ENCODE measurements at regions not wholly inside any gene's neighbourhood (a gene's known extent, or its start where the extent isn't known, plus 50 kb on each side); places are given as distances from the start of the nearest gene placed in this dataset.

DNA sequence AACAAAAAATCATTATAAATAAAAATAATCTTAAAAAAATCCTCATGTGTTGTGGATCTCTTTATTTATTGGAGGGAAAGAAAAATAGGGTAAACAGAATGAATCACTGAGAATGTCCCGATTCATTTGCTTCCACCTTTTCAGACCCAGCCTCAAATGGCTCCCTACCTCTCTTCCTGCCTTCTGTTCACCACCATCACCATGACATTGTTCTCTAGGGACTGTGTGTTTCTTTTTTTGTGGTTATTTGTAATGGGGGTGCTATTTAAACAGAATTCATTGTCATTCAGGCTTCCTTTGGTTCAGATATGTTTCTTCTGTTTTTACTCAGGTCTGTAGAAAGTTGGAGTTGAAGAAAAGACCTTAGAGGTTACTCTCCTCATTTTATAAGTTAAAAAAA lies 198.2 kb downstream of the KIF4B start:
- no peak for TF ChIP-seq POLR2A (IDR thresholded peaks at IDR 0.05)
- TF ChIP-seq, protein P1, sequence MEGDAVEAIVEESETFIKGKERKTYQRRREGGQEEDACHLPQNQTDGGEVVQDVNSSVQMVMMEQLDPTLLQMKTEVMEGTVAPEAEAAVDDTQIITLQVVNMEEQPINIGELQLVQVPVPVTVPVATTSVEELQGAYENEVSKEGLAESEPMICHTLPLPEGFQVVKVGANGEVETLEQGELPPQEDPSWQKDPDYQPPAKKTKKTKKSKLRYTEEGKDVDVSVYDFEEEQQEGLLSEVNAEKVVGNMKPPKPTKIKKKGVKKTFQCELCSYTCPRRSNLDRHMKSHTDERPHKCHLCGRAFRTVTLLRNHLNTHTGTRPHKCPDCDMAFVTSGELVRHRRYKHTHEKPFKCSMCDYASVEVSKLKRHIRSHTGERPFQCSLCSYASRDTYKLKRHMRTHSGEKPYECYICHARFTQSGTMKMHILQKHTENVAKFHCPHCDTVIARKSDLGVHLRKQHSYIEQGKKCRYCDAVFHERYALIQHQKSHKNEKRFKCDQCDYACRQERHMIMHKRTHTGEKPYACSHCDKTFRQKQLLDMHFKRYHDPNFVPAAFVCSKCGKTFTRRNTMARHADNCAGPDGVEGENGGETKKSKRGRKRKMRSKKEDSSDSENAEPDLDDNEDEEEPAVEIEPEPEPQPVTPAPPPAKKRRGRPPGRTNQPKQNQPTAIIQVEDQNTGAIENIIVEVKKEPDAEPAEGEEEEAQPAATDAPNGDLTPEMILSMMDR (IDR thresholded peaks at IDR 0.05) = no peak
